ENCODE measurements at regions not wholly inside any gene's neighbourhood (a gene's known extent, or its start where the extent isn't known, plus 50 kb on each side); places are given as distances from the start of the nearest gene placed in this dataset.

- no peak overlapping the region for H3K4me3 Mint-ChIP-seq
- H3K4me1 ChIP-seq (ENCODE audit: control insufficient read depth, insufficient read depth, low read length): no peaks in the 10 kb centered on the region
- H3K9me3 ChIP-seq (ENCODE audit: control insufficient read depth, insufficient read depth, low read length): no peaks in the 10 kb centered on the region
- no peaks in the 10 kb centered on the region for H3K36me3 Mint-ChIP-seq
- H3K4me3 ChIP-seq (ENCODE audit: low read length): no peak overlapping the region
- ATAC-seq (no peak), DNase-seq (no peak)
- no peak for TF ChIP-seq CTCF (IDR thresholded peaks at IDR 0.05)
- H3K27ac Mint-ChIP-seq: no peak overlapping the region
- intact Hi-C loops (cut with micrococcal nuclease): no loop called here
- H3K27ac ChIP-seq (ENCODE audit: low read length): no peak overlapping the region
- peaks cover 2 to 18% of the 10 kb centered on the region in 2 donors for H3K27me3 Mint-ChIP-seq (ENCODE audit: low read depth in 2 of 2)
- H3K27me3 ChIP-seq (ENCODE audit: control insufficient read depth, insufficient read depth, low read length): peaks cover 3% of the 10 kb centered on the region
- H3K9me3 Mint-ChIP-seq: no peaks in the 10 kb centered on the region
- 94% methylated on average over 3 of the region's 4 CpGs for WGBS (ENCODE audit: insufficient coverage)
- no peaks in the 10 kb centered on the region for H3K36me3 ChIP-seq (ENCODE audit: control insufficient read depth, insufficient read depth, low read length)
- no peaks in the 10 kb centered on the region for H3K4me1 Mint-ChIP-seq
Measured at GRCh38 chr2:39498786-39499185, 61.7 kb upstream of the MAP4K3 start.

GRCh38 chr2:39499336-39499735 lies 62.3 kb upstream of the MAP4K3 start:
- H3K4me3 ChIP-seq (ENCODE audit: low read length): no peak overlapping the region
- ATAC-seq (no peak), DNase-seq (no peak)
- Mint-ChIP-seq H3K4me1 (no peaks in the 10 kb centered on the region), H3K27me3 (ENCODE audit: low read depth in 2 of 2) (peaks cover 2 to 18% of the 10 kb centered on the region in 2 donors), H3K36me3 (no peaks in the 10 kb centered on the region), H3K4me3 (no peak overlapping the region), H3K27ac (no peak overlapping the region), H3K9me3 (no peaks in the 10 kb centered on the region)
- no peak for TF ChIP-seq CTCF (IDR thresholded peaks at IDR 0.05)
- H3K4me1 ChIP-seq (ENCODE audit: control insufficient read depth, insufficient read depth, low read length): no peaks in the 10 kb centered on the region
- no peaks in the 10 kb centered on the region for H3K9me3 ChIP-seq (ENCODE audit: control insufficient read depth, insufficient read depth, low read length)
- intact Hi-C loops (cut with micrococcal nuclease): no loop called here
- no peaks in the 10 kb centered on the region for H3K36me3 ChIP-seq (ENCODE audit: control insufficient read depth, insufficient read depth, low read length)
- H3K27me3 ChIP-seq (ENCODE audit: control insufficient read depth, insufficient read depth, low read length): peaks cover 3% of the 10 kb centered on the region
- H3K27ac ChIP-seq (ENCODE audit: low read length): no peak overlapping the region
- WGBS (ENCODE audit: insufficient coverage): 100% methylated on average over 2 of the region's 2 CpGs

DNA sequence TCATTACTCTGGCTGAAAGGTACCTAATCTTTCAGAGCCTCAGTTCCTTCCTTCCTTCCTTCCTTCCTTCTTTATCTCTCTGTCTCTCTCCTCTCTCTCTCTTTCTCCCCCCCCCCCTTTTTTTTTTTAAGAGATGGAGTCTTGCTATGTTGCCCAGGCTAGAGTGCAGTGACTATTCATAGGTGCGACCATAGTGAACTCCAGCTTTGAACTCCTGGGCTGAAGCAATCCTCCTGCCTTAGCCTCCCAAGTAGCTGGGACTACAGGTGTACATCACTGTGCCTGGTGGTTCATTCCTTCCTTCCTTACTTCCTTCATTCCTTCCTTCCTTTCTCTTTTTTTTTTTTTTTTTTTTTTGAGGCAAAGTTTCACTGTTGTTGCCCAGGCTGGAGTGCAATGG lies 64.3 kb upstream of the MAP4K3 start:
- WGBS (ENCODE audit: insufficient coverage): 100% methylated on average over 1 of the region's 1 CpG
- TF ChIP-seq CTCF (IDR thresholded peaks at IDR 0.05): no peak
- no peak overlapping the region for H3K27ac Mint-ChIP-seq
- peaks cover 2 to 18% of the 10 kb centered on the region in 2 donors for H3K27me3 Mint-ChIP-seq (ENCODE audit: low read depth in 2 of 2)
- ATAC-seq: no peak
- no peak for DNase-seq
- intact Hi-C loops (cut with micrococcal nuclease): no loop called here
- Histone ChIP-seq H3K36me3 (ENCODE audit: control insufficient read depth, insufficient read depth, low read length) (no peaks in the 10 kb centered on the region), H3K27ac (ENCODE audit: low read length) (no peak overlapping the region), H3K4me1 (ENCODE audit: control insufficient read depth, insufficient read depth, low read length) (no peaks in the 10 kb centered on the region), H3K9me3 (ENCODE audit: control insufficient read depth, insufficient read depth, low read length) (no peaks in the 10 kb centered on the region), H3K4me3 (ENCODE audit: low read length) (no peak overlapping the region), H3K27me3 (ENCODE audit: control insufficient read depth, insufficient read depth, low read length) (peaks cover 3% of the 10 kb centered on the region)
- no peaks in the 10 kb centered on the region for H3K36me3 Mint-ChIP-seq
- H3K4me3 Mint-ChIP-seq: no peak overlapping the region
- H3K9me3 Mint-ChIP-seq: no peaks in the 10 kb centered on the region
- H3K4me1 Mint-ChIP-seq: no peaks in the 10 kb centered on the region

DNA sequence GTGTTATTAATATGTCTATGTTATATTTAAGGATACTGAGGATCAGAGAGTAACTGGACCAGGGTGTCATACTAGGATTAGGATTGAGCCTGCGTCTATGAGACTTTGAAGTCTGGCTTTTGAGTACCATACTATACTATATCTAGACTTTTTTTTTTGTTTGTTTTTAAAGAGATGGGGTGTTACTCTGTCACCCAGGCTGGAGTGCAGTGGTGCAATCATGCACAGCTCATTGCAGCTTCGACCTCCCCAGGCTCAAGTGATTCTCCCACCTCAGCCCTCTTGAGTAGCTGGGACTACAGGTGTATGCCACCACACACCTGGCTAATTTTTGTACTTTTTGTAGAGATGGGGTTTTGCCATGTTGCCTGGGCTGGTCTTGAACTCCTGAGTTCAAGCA lies 66.2 kb upstream of the MAP4K3 start:
- H3K27ac ChIP-seq (ENCODE audit: low read length): no peak overlapping the region
- no peak for ATAC-seq
- WGBS (ENCODE audit: insufficient coverage): 60% methylated on average over 1 of the region's 2 CpGs

More for the DNA sequence above, 66.2 kb upstream of the MAP4K3 start:
- TF ChIP-seq CTCF (IDR thresholded peaks at IDR 0.05): no peak
- H3K27me3 ChIP-seq (ENCODE audit: control insufficient read depth, insufficient read depth, low read length): peaks cover 3% of the 10 kb centered on the region
- H3K9me3 ChIP-seq (ENCODE audit: control insufficient read depth, insufficient read depth, low read length): no peaks in the 10 kb centered on the region
- no peaks in the 10 kb centered on the region for H3K4me1 Mint-ChIP-seq
- no peaks in the 10 kb centered on the region for H3K4me1 ChIP-seq (ENCODE audit: control insufficient read depth, insufficient read depth, low read length)
- no peaks in the 10 kb centered on the region for H3K9me3 Mint-ChIP-seq
- no peak for DNase-seq
- no peak overlapping the region for H3K4me3 ChIP-seq (ENCODE audit: low read length)
- H3K27ac Mint-ChIP-seq: no peak overlapping the region
- H3K27me3 Mint-ChIP-seq (ENCODE audit: low read depth in 2 of 2): peaks cover 2 to 18% of the 10 kb centered on the region in 2 donors
- H3K4me3 Mint-ChIP-seq: no peak overlapping the region
- no peaks in the 10 kb centered on the region for H3K36me3 Mint-ChIP-seq
- no peaks in the 10 kb centered on the region for H3K36me3 ChIP-seq (ENCODE audit: control insufficient read depth, insufficient read depth, low read length)
- intact Hi-C loops (cut with micrococcal nuclease): no loop called here

Measured in natural killer cell (primary cell).